AG09319 (cell line): ENCODE measurements at regions not wholly inside any gene's neighbourhood (a gene's known extent, or its start where the extent isn't known, plus 50 kb on each side); places are given as distances from the start of the nearest gene placed in this dataset.

Source experiments
- DNase-seq: peaks from one replicate; pipeline ENCODE4 v3.0.0-alpha.2; 2010; ENCODE audit warnings: low read depth; ENCODE audit errors: extremely low read depth
- TF ChIP-seq, protein P1 (sequence below): IDR thresholded peaks from 2 replicates; pipeline ENCODE4 v1.5.1; 2011; ENCODE audit warnings: low read depth, mild to moderate bottlenecking, inconsistent platforms, low read length, moderate library complexity

DNA sequence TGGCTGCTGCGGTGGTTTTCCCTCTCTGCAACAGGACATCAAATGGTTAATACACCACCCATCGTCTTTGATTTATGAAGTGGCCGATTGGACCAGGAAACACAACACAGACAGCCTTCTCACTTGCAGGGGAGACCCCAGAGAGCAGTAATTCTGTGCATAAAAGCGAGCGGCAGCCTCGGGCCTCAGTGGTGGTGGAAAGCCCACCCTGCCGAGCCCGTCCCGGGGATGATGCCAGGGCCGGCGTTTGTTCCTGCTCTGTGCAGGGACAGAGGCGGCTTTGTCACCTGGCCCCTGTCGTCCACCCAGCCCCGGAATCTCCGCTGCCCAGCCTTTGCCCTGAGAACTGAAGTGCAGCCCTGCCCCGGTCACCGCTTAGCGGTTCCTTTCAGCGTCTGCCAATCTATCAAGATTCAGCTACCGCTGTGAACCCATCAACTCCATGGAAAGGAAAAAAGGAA, 184.4 kb downstream of the TSHZ3 start:
- DNase-seq, result no peak
- TF ChIP-seq, protein P1, sequence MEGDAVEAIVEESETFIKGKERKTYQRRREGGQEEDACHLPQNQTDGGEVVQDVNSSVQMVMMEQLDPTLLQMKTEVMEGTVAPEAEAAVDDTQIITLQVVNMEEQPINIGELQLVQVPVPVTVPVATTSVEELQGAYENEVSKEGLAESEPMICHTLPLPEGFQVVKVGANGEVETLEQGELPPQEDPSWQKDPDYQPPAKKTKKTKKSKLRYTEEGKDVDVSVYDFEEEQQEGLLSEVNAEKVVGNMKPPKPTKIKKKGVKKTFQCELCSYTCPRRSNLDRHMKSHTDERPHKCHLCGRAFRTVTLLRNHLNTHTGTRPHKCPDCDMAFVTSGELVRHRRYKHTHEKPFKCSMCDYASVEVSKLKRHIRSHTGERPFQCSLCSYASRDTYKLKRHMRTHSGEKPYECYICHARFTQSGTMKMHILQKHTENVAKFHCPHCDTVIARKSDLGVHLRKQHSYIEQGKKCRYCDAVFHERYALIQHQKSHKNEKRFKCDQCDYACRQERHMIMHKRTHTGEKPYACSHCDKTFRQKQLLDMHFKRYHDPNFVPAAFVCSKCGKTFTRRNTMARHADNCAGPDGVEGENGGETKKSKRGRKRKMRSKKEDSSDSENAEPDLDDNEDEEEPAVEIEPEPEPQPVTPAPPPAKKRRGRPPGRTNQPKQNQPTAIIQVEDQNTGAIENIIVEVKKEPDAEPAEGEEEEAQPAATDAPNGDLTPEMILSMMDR, result no peak

DNA sequence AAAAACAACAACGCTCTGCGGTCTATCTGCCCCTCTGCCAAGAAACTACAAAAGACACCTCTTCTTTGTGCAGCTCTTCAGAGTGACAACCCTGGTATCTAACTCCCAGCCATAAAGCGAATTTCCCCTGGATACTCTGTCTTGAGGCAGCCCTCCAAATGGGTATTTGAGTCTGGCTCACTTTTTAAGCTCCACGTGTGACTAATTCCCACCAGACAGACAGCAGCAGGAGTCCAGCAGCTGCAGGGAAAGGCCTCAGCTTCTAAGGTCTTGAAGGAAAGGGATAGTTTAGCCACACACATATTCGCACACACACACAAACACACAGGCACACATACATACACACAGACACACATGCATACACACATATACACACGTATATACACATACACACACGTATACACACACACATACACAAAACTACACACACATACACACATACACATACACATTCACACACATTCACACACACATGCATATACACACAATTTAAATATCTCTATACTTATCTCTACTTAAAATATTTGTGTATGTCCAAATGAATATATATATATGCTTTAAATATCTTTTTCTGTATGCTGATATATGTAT, 188.8 kb downstream of the TSHZ3 start:
- TF ChIP-seq, protein P1, result no peak
- no peak for DNase-seq

DNA sequence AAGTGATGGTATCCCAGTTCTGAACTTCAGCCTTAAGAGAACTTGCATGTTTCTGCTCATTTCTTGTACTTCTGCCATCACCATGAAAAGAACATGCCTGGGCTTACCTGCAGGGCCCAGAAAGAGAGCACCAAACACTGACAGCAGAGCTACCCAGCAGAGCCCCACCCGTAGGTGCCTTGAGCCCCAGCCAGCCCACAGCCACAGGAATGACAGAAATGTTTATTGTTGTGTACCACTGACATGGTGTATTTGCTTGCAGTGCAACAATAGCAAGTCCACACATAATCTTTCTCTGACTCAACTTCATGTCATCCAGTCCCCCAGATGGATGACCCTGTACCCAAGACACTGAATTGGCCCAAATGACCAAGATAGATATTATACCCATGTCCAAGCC, 195.2 kb downstream of the TSHZ3 start:
- TF ChIP-seq, protein P1, result no peak
- DNase-seq, result no peak

DNA sequence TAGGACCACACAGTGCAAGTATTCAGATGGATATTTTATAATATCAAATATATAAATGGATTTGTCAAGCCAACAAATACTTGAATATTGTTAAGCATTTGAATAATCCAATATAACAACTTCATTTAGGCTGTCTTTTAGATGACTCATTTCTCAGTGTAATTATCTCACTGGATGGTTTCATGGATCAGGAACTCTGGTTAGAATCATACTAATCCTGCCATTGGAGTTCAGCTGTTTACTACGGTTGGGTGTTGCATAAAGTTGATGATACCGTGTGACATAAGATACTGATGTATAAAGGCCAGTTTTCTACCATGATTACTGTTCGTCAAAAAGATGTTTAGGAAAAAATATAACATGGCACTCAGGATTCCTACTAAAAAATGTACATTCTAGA, 196.3 kb downstream of the TSHZ3 start:
- no peak for DNase-seq
- TF ChIP-seq, protein P1, result no peak

DNA sequence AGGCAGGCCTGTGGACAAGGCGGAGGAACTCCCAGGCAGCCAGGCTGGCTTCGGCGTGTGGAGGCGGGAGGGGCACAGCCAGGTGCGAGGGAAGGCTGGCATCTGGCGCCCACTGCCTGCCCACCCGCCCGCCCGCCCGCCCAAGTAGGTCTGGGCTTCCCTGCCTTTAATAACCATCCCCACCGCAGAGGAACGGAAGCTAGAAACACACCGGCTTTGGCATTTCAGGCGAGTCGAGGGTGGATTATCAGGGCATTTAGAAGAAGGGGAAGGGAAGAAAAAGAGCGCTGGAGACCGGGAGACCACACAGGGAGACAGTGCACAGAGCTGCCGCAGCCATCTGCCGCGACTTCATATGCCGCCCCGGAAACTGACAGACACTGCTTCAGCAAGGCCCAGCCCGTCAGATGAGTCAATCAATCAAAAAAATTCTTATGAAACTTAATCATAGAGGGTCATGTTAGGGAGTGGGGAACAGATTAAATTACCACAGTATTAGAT, 199.7 kb downstream of the TSHZ3 start:
- DNase-seq, result no peak
- TF ChIP-seq, protein P1, result no peak

DNA sequence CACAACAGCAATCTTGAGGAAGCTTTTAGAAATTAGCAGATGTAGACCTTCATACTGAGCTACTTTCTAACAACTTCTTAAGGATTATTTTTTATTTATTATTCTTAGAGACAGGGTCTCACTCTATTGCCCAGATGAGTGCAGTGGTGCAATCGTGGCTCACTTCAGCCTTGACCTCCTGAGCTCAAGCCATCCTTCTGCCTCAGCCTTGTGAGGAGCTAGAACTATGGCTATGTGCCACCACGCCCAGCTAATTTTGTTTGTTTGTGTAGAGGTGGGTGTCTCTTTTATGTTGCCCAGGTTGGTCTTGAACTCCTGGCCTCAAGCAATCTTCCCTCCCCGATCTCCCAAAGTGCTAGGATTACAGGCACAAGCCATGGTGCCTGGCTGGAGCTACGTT, 200.6 kb downstream of the TSHZ3 start:
- TF ChIP-seq, protein P1, result no peak
- no peak for DNase-seq

DNA sequence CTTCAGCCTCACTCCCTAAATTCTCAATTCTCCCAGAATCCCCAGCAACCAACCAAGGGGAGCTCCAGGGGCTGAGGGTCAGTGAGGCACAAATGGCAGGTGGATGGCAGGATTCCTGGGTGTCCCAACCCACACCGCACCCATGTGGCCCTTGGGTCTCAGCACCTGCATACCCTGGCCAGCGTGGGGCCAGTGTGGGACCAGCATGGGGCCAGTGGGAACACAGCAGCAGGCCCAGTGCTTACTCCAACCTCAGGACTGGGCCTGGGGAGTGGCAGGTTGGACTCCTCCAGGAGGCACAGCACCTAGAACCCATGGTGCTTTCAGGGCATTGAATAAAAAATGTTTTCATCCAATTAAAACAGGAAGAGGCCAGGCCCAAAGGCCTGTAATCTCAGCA, 202.0 kb downstream of the TSHZ3 start:
- DNase-seq, result no peak
- TF ChIP-seq, protein P1, result no peak
